DND-41 (cell line): ENCODE measurements at regions not wholly inside any gene's neighbourhood (a gene's known extent, or its start where the extent isn't known, plus 50 kb on each side); places are given as distances from the start of the nearest gene placed in this dataset.

Source experiments
- CTCF ChIP-seq: IDR thresholded peaks from 2 replicates; pipeline ENCODE4 v1.5.1; 2012; ENCODE audit warnings: borderline replicate concordance, low read length, moderate library complexity, mild to moderate bottlenecking; ENCODE audit not compliant: poor library complexity, severe bottlenecking; ENCODE audit errors: extremely low read depth
- EZH2 ChIP-seq: IDR thresholded peaks from 3 replicates; pipeline ENCODE4 v1.6.1; 2012; ENCODE audit warnings: borderline replicate concordance, low read depth, mild to moderate bottlenecking, moderate library complexity, low read length, inconsistent platforms; ENCODE audit not compliant: severe bottlenecking

- TF ChIP-seq CTCF: no peak
- TF ChIP-seq EZH2: no peak
Observed at GRCh38 chr1:56173736-56174135, 405.6 kb downstream of the PLPP3 start.
